SIG-M5 treated with dmso at 0.1 percent for 504 hours (cell line): ENCODE measurements at regions not wholly inside any gene's neighbourhood (a gene's known extent, or its start where the extent isn't known, plus 50 kb on each side); places are given as distances from the start of the nearest gene placed in this dataset.
A peak's percentile ranks its signal among the peaks of the same experiment; 100 is the strongest.
"Not testable (repeated sequence)": the region's sequence is repeated elsewhere in the genome, so short reads cannot be mapped to it uniquely, and the experiment has no call there.

Experiments
- DNase-seq: peaks from one replicate; lab custom pipeline; 2025; ENCODE audit not compliant: unreplicated experiment; lab: John Stamatoyannopoulos, UW

DNA sequence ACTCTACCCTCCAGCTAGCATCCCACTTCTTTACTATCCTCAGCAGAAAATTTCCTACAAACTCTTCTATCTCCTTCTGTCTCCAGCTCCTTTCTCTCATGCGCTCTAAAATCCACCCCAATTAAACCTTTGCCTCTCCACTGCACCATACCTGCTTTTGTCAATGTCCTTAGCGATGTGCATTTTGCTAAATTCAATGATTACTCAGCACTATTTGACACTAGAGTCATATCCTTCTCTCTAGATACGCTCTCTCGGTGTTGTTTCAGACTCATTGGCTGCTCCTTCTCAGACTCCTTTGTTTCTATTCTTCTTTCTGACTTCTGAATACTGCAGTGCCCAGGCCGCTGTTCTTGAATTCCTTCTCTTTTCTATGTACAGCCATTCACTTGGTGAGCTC, 144.2 kb downstream of the HLX start:
- no peak for DNase-seq

DNA sequence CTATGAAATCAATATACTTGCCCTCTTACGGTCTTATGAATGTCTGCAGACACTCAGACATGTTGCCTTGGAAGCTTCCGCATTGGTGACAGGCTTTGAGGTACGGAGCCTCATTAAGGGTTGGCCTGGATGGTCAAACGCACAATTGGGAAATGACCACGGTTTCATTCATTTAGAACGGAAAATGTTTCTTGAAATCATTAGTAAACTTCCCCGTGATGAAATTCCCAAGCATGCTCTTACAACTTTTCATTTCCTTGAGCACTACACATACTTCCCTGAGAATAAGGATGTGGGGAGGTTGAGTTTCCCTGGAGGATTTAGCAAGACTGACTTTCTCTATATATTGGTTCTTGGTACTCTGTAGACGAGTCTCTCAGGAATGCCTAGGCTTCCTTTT, 146.3 kb downstream of the HLX start:
- DNase-seq, result no peak

DNA sequence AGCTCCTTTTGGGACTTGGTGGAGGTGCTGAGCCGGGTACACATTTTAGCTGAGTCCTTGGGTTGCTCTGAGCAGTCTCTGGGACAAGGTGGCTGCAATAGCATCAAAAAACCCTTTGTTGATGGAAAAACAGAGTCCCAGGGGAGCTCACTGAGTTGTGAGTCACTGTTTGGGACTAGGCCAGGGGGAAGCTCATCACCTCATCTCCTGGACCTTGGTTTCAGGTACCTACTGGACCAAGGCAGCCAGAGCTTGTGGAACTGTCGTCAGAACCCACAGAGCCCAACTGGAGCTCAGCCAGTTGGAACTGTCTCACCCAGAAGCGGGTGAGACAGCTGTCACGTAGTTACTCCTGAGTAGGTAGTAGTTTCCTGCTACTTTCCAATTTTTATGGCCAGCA, 146.7 kb downstream of the HLX start:
- no peak for DNase-seq

DNA sequence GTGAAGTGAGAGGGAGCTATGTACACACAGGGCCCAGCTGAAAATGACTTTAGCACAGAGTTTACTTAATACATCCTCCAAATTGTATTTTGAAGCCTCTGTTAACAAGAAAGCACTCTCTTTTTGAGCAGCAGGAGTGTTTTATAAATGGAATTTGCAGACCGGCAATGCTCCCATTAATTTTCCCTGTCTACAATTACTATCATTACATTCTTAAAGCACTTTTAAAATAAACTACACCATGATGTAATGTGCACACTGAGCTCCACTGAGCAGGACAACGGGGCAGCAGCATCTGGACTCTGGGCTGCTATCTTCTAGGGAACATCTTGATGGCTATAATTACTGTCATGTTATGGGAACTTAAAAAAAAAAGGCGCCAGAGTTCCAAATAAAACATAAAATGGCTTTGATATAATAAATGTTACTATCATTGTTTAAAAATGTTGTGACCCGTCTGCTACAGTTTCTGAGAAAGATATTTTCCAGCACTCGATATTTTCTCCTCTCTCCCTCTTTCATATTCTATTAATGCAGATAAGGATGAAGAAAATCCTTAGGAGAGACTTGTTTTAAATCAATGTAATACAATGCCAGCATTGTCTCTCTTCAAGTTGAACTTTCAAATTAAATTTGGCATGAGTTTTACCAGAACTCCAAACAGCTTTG, 150.9 kb downstream of the HLX start:
- DNase-seq, result no peak

DNA sequence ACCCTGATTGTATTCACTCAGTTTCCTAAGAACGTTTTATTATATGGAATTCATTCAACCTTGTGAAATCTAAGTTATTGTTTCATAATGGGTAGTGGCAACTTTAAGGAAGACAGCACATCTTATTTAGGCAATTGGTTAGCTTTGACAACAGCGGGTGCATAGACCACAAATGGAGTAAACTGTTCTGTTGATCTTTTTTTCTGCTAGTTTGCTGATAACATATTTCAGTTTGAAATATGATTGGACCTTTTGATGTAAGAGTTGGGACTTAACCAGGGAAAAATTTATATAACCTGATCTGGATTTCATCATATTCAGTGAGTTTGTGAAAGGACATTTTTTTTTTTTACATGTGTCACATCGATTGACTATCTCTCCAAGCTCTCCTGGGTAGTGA, 151.7 kb downstream of the HLX start:
- no peak for DNase-seq

DNA sequence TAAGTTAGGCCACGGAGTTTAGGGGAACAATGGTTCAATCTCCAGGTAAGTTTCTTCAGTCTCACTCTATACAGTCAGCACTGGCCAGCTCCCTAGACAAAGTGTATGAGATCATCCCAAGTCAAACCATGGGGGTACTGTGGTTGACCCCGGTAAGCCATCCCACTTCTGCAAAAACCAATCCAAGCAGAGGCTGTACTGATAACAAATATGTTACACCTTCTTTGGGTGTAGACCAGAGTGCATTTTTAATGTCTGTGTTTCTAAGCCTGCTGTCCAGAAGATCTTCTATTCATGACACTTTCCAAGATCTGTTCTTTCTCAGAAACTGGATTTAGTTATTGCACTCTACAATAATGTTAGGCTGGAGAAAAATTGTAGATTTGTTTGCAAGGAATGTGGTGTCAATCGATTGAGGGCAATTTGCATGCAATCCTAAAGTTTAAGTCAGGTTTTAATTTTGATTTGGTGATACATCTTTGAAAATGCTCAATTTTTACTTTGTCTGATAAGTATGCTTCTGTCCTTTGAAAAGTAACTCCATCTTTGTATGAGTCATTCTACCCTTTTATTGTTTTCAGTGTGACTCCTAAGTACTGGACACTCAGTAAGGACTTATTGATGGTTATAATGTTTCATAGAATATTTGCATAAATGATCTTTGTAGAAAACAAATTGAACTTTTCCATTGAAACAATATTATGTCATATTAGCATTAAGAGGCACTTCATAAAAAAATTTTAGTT, 152.4 kb downstream of the HLX start:
- DNase-seq, result no peak

DNA sequence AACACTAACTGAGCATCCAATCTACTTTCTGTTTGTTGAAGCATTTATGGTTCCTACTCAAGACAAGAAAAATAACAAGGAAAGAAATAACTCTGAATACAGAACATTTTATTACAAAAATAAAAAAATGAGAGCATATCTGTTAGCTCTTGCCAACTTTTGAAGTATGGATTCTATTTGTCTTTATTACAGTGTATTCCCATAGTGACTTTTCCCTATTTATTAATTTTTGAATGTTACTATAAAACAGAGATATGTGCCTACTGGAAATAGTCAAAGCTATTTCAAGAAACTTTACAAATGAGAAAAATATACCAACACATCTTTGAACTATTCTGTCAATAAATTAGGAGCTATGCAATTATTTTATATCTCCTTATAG, 153.0 kb downstream of the HLX start:
- no peak for DNase-seq

DNA sequence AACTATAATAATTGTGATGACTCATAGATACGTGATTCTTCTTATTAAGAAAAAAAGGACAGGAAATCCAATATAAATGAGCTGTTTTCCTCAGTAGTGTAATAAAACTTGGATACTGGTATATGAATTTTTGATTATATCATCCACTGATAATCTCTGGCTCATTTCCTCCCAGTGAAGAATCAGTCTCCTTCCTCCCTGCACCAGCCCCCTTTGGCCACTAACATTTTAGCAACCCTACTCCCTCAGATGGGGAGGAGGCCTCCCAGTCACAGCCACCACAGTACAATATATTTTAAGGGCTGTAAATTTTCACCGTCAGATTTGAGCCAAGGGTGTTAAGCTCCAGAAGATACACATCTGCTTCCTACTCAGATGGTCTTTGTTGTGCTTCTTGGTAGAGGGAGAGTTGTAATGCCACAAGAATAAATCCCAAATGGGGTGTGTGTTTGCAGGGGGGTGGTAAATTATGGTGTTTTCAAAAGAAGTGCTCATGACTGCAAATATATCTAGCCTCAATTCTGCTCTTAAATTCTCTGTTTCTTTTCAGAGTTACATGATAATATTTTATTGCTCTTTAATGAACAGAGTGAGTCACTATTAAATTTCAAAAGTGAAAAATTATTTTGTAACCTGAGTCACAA, 153.5 kb downstream of the HLX start:
- no peak for DNase-seq

DNA sequence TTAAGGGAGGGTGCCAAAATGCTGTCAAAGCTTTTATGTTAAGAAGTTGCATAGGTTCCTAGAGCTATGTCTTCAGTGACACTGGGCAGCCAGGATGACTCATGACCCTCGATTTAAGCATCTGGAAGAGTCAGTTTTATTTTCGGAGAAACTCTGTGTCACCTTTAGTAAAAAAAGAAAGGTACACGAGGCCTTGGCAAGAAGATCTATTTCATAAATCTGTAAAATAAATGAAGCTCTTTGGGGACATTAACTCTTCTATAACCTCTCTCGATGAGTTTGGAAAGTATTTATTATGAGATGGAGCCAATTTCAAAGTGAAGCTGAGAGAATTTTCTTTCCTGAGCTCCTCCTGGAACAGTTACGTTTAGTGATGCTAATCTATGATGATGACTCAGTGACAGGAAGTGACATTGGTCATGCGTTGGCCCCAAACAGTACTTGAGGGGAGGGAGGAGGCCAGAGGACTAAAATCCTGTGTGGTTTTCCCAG, 156.5 kb downstream of the HLX start:
- DNase-seq, result no peak

DNA sequence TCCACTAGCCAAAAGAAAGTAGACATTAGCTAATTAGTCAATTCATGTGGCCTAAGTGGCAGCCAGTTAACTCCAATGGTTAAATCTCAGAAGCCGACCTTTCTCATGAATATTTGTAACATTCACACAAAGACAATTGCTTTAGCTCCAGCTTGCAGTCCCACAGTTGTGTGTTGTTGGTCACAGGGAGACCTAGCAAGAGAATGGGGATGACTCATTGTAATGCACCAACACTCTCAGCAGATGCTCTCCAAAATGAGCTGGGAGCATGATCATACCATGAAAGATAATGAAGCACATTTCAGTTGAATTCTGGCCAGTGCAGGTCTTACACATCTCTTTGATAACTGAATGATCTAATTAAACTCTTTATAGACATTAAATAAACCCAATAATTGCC, 160.4 kb downstream of the HLX start:
- no peak for DNase-seq

DNA sequence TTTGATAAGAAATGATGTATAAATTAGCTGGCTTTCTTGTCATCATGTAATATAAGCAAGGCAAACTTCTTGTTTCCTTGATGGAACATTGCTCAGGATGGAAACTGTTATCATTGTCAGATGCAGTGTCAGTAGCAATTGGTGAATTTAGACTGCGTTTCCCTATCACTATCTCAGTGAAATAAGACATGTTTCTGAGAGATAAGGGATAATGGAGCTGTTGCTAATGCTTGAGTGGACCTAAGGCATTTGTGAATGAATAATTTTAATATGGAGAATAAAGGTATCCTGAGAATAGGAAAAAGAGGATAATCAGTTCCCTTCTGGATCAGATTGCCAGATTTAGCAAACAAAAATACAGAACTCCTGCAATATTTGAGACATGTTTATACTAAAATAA, 160.9 kb downstream of the HLX start:
- no peak for DNase-seq

DNA sequence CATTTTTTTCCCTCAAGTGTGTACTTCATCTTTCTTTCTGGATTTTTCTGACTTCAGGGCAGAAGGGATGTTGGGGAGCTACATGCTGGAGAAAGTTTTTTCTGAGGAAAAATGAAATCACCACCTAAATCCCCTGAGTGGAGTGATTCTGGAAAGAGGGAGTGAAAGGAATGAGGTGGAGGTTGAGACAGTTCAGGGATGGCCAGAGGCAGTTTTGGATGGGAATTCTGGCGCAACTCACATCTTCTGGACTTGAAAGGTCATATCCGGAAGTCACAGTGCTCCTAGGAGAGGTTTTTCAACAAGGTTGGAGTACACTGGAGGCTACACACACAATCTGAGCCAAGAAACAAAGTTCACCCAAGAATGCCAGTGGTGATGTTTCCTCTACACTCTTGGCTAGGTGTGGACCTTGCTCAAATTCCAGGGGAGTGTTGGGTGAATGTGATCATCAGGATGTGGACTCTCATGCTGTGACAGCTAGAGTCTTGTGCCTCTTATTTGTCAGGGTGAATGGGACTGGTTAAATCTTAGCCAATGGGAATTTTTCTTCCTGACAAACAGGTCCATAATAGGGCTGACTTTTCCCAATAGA, 161.5 kb downstream of the HLX start:
- DNase-seq, result no peak

DNA sequence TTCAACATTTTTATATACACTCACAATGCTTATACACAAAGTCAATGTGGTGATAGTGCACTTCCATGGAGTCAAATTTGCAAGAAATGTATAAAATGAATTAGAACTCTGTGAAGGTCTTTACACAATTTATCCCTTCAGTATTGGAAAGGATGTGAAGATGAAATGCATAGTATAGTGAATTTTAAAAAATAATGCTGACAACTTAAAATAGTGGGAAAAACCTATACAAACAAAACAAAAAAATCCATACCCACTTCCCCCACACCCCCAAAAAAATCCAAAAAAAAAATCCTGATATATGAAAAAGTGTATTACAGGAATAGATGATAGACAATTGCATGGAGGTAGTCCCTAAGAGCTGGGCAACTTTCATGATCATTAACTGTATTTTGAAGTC, 165.3 kb downstream of the HLX start:
- no peak for DNase-seq

DNA sequence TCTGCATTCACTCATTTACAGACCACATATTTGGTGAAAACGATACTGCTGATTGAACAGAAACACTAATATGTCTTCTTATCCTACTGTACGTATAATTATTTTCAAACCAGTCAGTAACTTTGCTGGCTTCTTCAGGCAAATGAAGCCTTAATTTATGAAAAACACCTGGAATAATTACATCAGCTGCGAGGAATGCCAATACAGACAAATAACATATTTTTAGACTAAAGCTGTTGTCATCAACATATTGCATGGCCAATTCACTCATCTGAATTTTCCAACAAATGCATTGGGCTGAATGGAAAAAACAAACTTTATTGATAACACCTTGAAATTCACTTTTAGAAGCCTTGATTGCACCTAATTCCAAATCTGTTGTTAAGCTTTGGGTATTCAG, 165.9 kb downstream of the HLX start:
- no peak for DNase-seq

DNA sequence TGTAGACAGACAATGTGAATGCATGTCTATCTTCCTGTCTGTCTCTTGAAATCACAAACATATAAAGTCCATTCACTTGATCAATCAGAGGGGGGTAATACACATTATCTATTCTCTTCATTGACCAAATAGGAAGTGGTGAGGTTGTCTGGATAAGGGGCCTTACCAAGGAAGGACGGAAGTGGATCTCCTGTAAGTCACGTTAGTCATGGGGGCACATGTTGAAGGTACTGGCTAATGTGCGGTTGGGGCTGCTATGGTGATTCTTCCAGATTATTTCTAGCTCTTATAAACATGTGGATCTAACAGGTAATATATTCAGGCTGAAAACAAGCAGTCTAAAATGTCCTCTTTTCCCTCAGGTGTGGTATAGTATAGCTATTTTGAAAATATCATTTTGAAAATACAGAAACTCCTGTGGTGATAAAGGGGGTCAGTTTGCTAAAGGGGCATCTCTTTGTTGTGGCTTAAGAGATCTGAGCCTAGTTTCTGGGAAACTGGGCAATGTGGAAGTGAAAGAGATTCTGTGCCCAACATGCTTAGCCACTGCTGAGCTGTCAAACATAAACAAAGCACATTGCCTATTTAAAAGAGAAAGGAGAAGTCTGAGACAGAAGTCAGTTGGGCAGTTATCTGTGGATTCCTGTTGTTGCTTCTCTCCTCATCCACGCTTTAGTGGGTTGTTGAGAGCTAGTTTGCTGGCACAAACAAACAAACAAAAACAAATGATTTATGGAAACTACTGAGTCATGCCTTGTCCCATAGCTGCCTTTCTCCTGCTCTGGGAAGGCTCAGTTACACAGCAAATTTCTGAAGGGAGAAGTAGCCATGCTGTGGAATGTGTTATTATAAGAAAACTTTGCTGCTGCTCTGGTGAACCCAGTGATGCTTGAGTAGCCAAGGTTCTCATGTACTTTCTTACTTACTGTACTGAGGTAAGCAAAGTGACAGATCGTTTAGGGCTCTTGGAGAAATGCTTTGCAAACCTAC, 166.9 kb downstream of the HLX start:
- DNase-seq, result peak; percentile 98

DNA sequence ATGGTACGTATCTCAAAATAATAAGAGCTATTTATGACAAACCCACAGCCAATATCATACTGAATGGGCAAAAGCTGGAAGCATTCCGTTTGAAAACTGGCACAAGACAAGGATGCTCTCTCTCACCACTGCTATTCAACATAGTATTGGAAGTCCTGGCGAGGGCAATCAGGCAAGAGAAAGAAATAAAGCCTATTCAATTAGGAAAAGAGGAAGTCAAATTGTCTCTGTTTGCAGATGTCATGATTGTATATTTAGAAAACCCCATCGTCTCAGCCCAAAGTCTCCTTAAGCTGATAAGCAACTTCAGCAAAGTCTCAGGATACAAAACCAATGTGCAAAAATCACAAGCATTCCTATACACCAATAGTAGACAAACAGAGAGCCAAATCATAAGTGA, 172.1 kb downstream of the HLX start:
- not testable (repeated sequence) for DNase-seq

DNA sequence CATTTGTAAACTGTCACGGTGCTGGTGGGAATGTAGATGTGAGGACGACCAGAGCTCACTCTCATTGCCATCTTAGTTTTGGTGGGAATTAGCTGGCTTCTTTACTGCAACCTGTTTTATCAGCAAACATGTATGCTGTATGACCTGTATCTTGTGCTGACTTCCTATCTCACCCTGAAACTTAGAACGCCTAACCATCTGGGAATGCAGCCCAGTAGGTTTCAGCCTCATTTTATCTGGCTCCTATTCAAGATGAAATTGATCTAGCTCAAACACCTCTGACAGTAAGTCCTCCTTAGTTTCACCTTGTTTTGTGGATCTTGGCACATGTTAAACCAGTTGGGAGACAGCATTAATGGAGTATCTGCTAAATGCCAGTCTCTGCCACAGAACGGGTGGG, 174.6 kb downstream of the HLX start:
- DNase-seq, result no peak

DNA sequence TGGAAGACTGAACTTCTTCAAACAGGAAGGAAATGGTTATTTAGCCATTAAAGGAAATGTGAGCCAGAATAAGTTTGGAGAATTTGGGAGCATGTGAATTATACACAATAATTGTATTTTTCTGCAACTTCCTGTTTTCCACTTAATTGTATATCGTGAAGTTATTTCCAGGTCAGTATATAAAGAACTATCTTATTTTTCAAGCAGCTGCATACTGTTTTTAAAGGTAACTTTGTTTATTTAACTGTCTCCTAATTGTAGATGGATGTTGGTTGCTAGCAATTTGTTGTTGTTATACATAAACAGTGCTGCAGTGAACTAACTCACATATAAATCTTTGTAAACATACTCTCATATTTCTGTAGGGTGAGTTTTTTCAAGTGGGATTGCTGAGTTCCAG, 180.3 kb downstream of the HLX start:
- no peak for DNase-seq

DNA sequence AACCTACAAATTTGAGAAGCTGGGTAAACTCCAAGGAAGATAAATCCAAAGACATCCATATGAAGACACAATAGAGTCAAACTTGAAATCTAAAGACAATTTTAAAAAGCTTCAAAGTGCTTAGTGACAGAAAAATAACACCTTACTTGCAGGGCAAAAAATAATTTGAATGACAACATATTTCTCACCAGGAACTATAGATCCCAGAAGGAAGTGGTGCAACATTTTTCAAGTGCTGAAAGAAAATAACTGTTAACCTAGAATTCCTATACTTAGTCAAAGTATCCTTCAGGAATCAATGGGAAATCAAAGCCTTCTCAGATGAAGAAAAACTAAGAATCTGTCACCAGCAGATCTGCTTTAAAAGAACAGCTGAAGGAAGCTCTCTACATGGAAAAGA, 184.4 kb downstream of the HLX start:
- DNase-seq, result no peak

DNA sequence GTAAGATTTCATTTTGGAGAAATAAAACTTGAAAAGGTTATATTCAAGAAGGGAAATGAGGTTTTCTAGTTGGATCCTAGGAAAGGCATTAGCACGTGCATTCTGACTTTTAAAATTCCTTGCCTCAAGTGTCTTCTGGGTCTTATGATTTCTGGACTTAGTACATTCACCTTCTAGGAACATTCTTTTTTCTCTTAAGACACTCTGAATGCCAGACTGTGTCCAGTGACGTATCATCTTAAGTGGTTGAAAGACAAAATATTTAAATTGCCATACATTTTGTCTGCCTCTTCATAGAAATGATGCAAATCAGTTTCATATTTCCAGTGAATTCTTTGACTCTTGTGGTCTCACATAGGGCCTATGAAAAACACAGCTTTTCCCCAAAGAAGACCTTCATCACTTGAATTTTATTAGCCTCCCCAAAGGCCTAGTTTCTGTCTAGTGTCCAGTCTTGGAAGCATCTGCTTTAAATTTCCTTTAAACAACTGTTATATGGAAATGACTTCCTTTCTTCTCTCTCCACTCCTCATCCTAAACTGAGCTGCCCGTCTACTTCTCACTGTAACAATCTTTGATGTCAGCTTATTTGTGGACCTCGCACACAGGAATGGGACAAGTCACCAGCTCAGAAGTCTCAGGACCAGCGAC, 187.2 kb downstream of the HLX start:
- no peak for DNase-seq
